Neuronal stem cell (in vitro differentiated cells): ENCODE measurements at regions not wholly inside any gene's neighbourhood (a gene's known extent, or its start where the extent isn't known, plus 50 kb on each side); places are given as distances from the start of the nearest gene placed in this dataset.
A peak's percentile ranks its signal among the peaks of the same experiment; 100 is the strongest.
"Not testable (repeated sequence)": the region's sequence is repeated elsewhere in the genome, so short reads cannot be mapped to it uniquely, and the experiment has no call there.

Source experiments
- DNase-seq: peaks from one replicate; pipeline ENCODE4 v3.0.0-alpha.2; 2013; ENCODE audit warnings: low spot score
- H2AFZ ChIP-seq: one replicate; pipeline ENCODE4 v1.6.1; 2013; ENCODE audit warnings: mild to moderate bottlenecking, low read length, inconsistent platforms
- H2AK5ac ChIP-seq: 2 replicates; pipeline ENCODE4 v1.6.1; 2013; ENCODE audit warnings: low read depth, mild to moderate bottlenecking, inconsistent platforms, low read length, moderate library complexity, mixed read lengths
- H2BK120ac ChIP-seq: 2 replicates; pipeline ENCODE4 v1.6.1; 2013; ENCODE audit warnings: low read depth, mild to moderate bottlenecking, inconsistent platforms, low read length, moderate library complexity, mixed read lengths
- H2BK12ac ChIP-seq: one replicate; pipeline ENCODE4 v1.6.1; 2013; ENCODE audit warnings: low read length, inconsistent platforms
- H2BK15ac ChIP-seq: 2 replicates; pipeline ENCODE4 v1.6.1; 2013; ENCODE audit warnings: mild to moderate bottlenecking, low read length, inconsistent platforms, mixed read lengths
- H2BK5ac ChIP-seq: one replicate; pipeline ENCODE4 v1.6.1; 2013; ENCODE audit warnings: inconsistent platforms, mild to moderate bottlenecking, low read length, moderate library complexity
- H3K14ac ChIP-seq: one replicate; pipeline ENCODE4 v1.6.1; 2013; ENCODE audit warnings: low read length, inconsistent platforms
- H3K18ac ChIP-seq: 2 replicates; pipeline ENCODE4 v1.6.1; 2013; ENCODE audit warnings: low read length, inconsistent platforms
- H3K23ac ChIP-seq: 2 replicates; pipeline ENCODE4 v1.6.1; 2013; ENCODE audit warnings: low read depth, mild to moderate bottlenecking, mixed read lengths, low read length, inconsistent platforms; ENCODE audit not compliant: poor library complexity
- H3K27ac ChIP-seq: replicated peaks from 3 replicates; pipeline ENCODE4 v1.5.1; 2013; ENCODE audit warnings: low read length, inconsistent platforms
- H3K27me3 ChIP-seq, 3 experiments: 2 replicates each; pipeline ENCODE4 v1.6.1; 2013; ENCODE audit warnings: low read length in 3 of 3, mild to moderate bottlenecking in 2 of 3, inconsistent platforms in 1 of 3, low read depth in 1 of 3, mixed read lengths in 1 of 3, moderate library complexity in 1 of 3; ENCODE audit not compliant: control insufficient read depth in 3 of 3, insufficient read depth in 3 of 3
- H3K36me3 ChIP-seq, 2 donors: replicated peaks in 1 of 2; 2 replicates each; pipeline ENCODE4 v1.6.1; 2013; ENCODE audit warnings: low read length in 2 of 2; ENCODE audit not compliant: control insufficient read depth in 2 of 2, insufficient read depth in 2 of 2
- H3K4ac ChIP-seq: 2 replicates; pipeline ENCODE4 v1.6.1; 2013; ENCODE audit warnings: inconsistent platforms, mild to moderate bottlenecking, low read length, moderate library complexity
- H3K4me1 ChIP-seq, 2 donors: 1 replicate in 1 of 2; 2 replicates in 1 of 2; pipeline ENCODE4 v1.6.1; 2013; ENCODE audit warnings: low read length in 2 of 2, low read depth in 1 of 2; ENCODE audit not compliant: control insufficient read depth in 2 of 2, insufficient read depth in 1 of 2
- H3K4me2 ChIP-seq: one replicate; pipeline ENCODE4 v1.6.1; 2013; ENCODE audit warnings: mild to moderate bottlenecking, low read length, inconsistent platforms; ENCODE audit not compliant: insufficient read depth, poor library complexity, severe bottlenecking
- H3K4me3 ChIP-seq, 2 donors: 2 replicates each; pipeline ENCODE4 v1.5.1; 2013; ENCODE audit warnings: low read length in 2 of 2, mild to moderate bottlenecking in 2 of 2, inconsistent platforms in 1 of 2, moderate library complexity in 1 of 2
- H3K79me1 ChIP-seq: one replicate; pipeline ENCODE4 v1.6.1; 2013; ENCODE audit warnings: low read depth, mild to moderate bottlenecking, inconsistent platforms, low read length, moderate library complexity
- H3K9ac ChIP-seq: one replicate; pipeline ENCODE4 v1.6.1; 2013; ENCODE audit warnings: mild to moderate bottlenecking, low read depth, low read length, inconsistent platforms; ENCODE audit not compliant: poor library complexity
- H3K9me3 ChIP-seq, 2 donors: replicated peaks in 1 of 2; 2 replicates each; pipeline versions ENCODE3 to v1.6.1; 2013; ENCODE audit warnings: low read length in 2 of 2, mild to moderate bottlenecking in 2 of 2, inconsistent platforms in 1 of 2, low read depth in 1 of 2, mixed read lengths in 1 of 2, moderate library complexity in 1 of 2; ENCODE audit not compliant: control insufficient read depth in 2 of 2, insufficient read depth in 1 of 2
- H4K8ac ChIP-seq: one replicate; pipeline ENCODE4 v1.6.1; 2013; ENCODE audit warnings: low read depth, mild to moderate bottlenecking, inconsistent platforms, low read length, moderate library complexity
- H4K91ac ChIP-seq: one replicate; pipeline ENCODE4 v1.6.1; 2013; ENCODE audit warnings: low read length, low read depth, mild to moderate bottlenecking, inconsistent platforms; ENCODE audit not compliant: poor library complexity
- WGBS, 2 donors: extraction: QIAGEN DNeasy Blood & Tissue Kit; methylation state at CpG; one replicate each; pipeline ENCODE4 v1.1.7; 2013; ENCODE audit warnings: missing lambda C conversion rate in 2 of 2, mixed read lengths in 1 of 2; ENCODE audit not compliant: insufficient read length in 2 of 2, insufficient replicate concordance in 1 of 2; ENCODE audit errors: extremely low coverage in 2 of 2; 5-methylcytosine and 5-hydroxymethylcytosine counted together

- no CpG with 5 or more reads among the region's 2 CpGs for WGBS, 2 donors
- no peak overlapping the region for H3K18ac ChIP-seq
Observed at GRCh38 chr7:88576720-88577119, 182.8 kb upstream of the ZNF804B start.

GRCh38 chr7:88566162-88566729, 193.3 kb upstream of the ZNF804B start:
- Histone ChIP-seq H3K4me2 (no peak overlapping the region), H4K8ac (peak overlapping the region; percentile 52), H2AFZ (peak overlapping the region; percentile 80), H3K14ac (no peak overlapping the region), H2BK120ac (no peak overlapping the region), H4K91ac (no peak overlapping the region), H2BK15ac (no peak overlapping the region), H2BK5ac (no peak overlapping the region), H3K4me1 (peaks cover 5 to 15% of the 10 kb centered on the region in 2 donors), H2BK12ac (no peak overlapping the region), H3K4ac (no peak overlapping the region), H3K36me3 (no peaks in the 10 kb centered on the region), H3K4me3 (no peak overlapping the region), H2AK5ac (no peak overlapping the region), H3K9ac (no peak overlapping the region), H3K9me3 (no peaks in the 10 kb centered on the region), H3K18ac (no peak overlapping the region), H3K27ac (no peak overlapping the region), H3K23ac (no peak overlapping the region), H3K27me3 (no peaks in the 10 kb centered on the region), H3K79me1 (no peaks in the 10 kb centered on the region)
- no CpG with 5 or more reads among the region's 6 CpGs for WGBS, 2 donors
- DNase-seq, result no peak

More at GRCh38 chr7:88576720-88577119, 182.8 kb upstream of the ZNF804B start:
- no peak overlapping the region for H2BK120ac ChIP-seq
- H2BK12ac ChIP-seq, result no peak overlapping the region
- no peak overlapping the region for H3K27ac ChIP-seq
- no peaks in the 10 kb centered on the region for H3K27me3 ChIP-seq
- H2AFZ ChIP-seq, result no peak overlapping the region
- no peak overlapping the region for H4K91ac ChIP-seq
- no peaks in the 10 kb centered on the region for H3K9me3 ChIP-seq
- H2BK5ac ChIP-seq, result no peak overlapping the region
- no peak for DNase-seq
- no peaks in the 10 kb centered on the region for H3K79me1 ChIP-seq
- no peak overlapping the region for H3K4ac ChIP-seq
- no peak overlapping the region for H4K8ac ChIP-seq
- no peaks in the 10 kb centered on the region for H3K4me1 ChIP-seq
- H2AK5ac ChIP-seq, result no peak overlapping the region
- H3K9ac ChIP-seq, result no peak overlapping the region
- no peak overlapping the region for H3K4me2 ChIP-seq
- H3K14ac ChIP-seq, result no peak overlapping the region
- H3K23ac ChIP-seq, result no peak overlapping the region
- no peaks in the 10 kb centered on the region for H3K36me3 ChIP-seq
- no peak overlapping the region for H2BK15ac ChIP-seq
- H3K4me3 ChIP-seq, result no peak overlapping the region

- no peak overlapping the region for H3K9ac ChIP-seq
- H2AK5ac ChIP-seq, result no peak overlapping the region
- no peak overlapping the region for H3K27ac ChIP-seq
- no peak overlapping the region for H3K4me3 ChIP-seq
- no peak overlapping the region for H3K18ac ChIP-seq
- H3K4me2 ChIP-seq, result no peak overlapping the region
- H3K23ac ChIP-seq, result no peak overlapping the region
- H2BK120ac ChIP-seq, result no peak overlapping the region
- no peak overlapping the region for H3K14ac ChIP-seq
- no peak overlapping the region for H3K4ac ChIP-seq
- no peaks in the 10 kb centered on the region for H3K9me3 ChIP-seq
- H2BK12ac ChIP-seq, result no peak overlapping the region
- H2AFZ ChIP-seq, result peak overlapping the region; percentile 56
- no peak overlapping the region for H4K91ac ChIP-seq
- H3K27me3 ChIP-seq, result no peaks in the 10 kb centered on the region
- no peak overlapping the region for H4K8ac ChIP-seq
- no peaks in the 10 kb centered on the region for H3K79me1 ChIP-seq
- H2BK5ac ChIP-seq, result no peak overlapping the region
- DNase-seq, result no peak
- no CpG with 5 or more reads among the region's 9 CpGs for WGBS, 2 donors
- H2BK15ac ChIP-seq, result no peak overlapping the region
- H3K4me1 ChIP-seq, result peaks cover 5 to 15% of the 10 kb centered on the region in 2 donors
- no peaks in the 10 kb centered on the region for H3K36me3 ChIP-seq
Observed at GRCh38 chr7:88565401-88565800, 194.1 kb upstream of the ZNF804B start.

GRCh38 chr7:88556441-88556840, 203.1 kb upstream of the ZNF804B start:
- not testable (repeated sequence) for H3K18ac ChIP-seq, H3K4me2 ChIP-seq, H2BK5ac ChIP-seq, H3K23ac ChIP-seq, H4K91ac ChIP-seq, H2BK120ac ChIP-seq, H3K27me3 ChIP-seq, H2AK5ac ChIP-seq, H2AFZ ChIP-seq, H3K4me1 ChIP-seq, H3K4ac ChIP-seq, H3K27ac ChIP-seq, H3K9me3 ChIP-seq, H2BK15ac ChIP-seq, H2BK12ac ChIP-seq, H3K4me3 ChIP-seq, H3K9ac ChIP-seq, DNase-seq, H3K36me3 ChIP-seq, H4K8ac ChIP-seq, H3K79me1 ChIP-seq, H3K14ac ChIP-seq
- WGBS, 2 donors, result no CpG with 5 or more reads among the region's 17 CpGs
